ENCODE measurements at regions not wholly inside any gene's neighbourhood (a gene's known extent, or its start where the extent isn't known, plus 50 kb on each side); places are given as distances from the start of the nearest gene placed in this dataset.

DNA sequence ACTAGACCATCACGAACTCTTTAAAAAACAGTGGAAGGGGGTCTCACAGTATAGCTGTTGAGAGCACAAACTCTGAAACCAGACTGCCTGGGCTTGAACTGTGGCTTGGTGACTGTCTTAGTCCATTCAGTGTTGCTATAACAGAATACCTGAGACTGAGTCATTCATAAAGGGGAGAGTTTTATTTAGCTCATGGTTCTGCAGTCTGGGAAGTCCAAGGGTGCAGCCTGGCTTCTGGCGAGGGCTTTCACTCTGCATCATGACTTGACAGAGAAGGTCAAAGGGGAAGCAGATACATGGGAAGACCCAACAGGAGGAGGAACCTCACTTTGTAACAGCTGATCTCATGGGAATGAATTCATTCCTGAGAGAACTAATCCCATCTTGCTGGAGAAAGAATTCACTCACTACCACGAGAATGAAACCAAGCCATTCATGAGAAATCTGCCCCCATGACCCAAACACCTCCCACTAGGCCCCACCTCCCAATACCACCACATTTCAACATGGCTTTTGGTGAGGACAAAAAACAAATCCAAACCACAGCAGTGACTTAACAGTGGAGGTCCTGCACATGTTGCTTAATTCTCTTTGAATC is 116.7 kb upstream of the STOX2 start:
- TF ChIP-seq, protein P1, sequence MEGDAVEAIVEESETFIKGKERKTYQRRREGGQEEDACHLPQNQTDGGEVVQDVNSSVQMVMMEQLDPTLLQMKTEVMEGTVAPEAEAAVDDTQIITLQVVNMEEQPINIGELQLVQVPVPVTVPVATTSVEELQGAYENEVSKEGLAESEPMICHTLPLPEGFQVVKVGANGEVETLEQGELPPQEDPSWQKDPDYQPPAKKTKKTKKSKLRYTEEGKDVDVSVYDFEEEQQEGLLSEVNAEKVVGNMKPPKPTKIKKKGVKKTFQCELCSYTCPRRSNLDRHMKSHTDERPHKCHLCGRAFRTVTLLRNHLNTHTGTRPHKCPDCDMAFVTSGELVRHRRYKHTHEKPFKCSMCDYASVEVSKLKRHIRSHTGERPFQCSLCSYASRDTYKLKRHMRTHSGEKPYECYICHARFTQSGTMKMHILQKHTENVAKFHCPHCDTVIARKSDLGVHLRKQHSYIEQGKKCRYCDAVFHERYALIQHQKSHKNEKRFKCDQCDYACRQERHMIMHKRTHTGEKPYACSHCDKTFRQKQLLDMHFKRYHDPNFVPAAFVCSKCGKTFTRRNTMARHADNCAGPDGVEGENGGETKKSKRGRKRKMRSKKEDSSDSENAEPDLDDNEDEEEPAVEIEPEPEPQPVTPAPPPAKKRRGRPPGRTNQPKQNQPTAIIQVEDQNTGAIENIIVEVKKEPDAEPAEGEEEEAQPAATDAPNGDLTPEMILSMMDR (IDR thresholded peaks at IDR 0.05) = no peak
- no peak for TF ChIP-seq POLR2A (IDR thresholded peaks at IDR 0.05)
